ENCODE measurements at regions not wholly inside any gene's neighbourhood (a gene's known extent, or its start where the extent isn't known, plus 50 kb on each side); places are given as distances from the start of the nearest gene placed in this dataset.

GRCh38 chr10:120770496-120770895 lies 80.7 kb upstream of the WDR11 start:
- Histone ChIP-seq H3K36me3 (replicated peaks in 1 of 2; ENCODE audit: control insufficient read depth in 1 of 2, insufficient read depth in 2 of 2, low read length in 2 of 2) (no peaks in the 10 kb centered on the region), H2AFZ (ENCODE audit: insufficient read depth, low read depth, low read length, poor library complexity, severe bottlenecking) (no peak overlapping the region), H3K27me3 (ENCODE audit: control insufficient read depth in 2 of 2, insufficient read depth in 2 of 2, low read length in 2 of 2) (no peaks in the 10 kb centered on the region), H3K9me3 (replicated peaks in 1 of 2; ENCODE audit: control insufficient read depth in 1 of 2, insufficient read depth in 1 of 2, low read length in 2 of 2) (no peaks in the 10 kb centered on the region), H3K79me2 (ENCODE audit: insufficient read depth, low read length) (no peaks in the 10 kb centered on the region), H3K4me3 (replicated peaks in 1 of 3; ENCODE audit: low read depth in 2 of 3, low read length in 3 of 3) (no peak overlapping the region), H3K4me1 (ENCODE audit: control insufficient read depth in 1 of 2, insufficient read depth in 2 of 2, low read length in 2 of 2) (no peaks in the 10 kb centered on the region), H4K20me1 (ENCODE audit: insufficient read depth, low read length) (no peaks in the 10 kb centered on the region), H3K9ac (ENCODE audit: insufficient read depth, low read length, poor library complexity, severe bottlenecking) (no peak overlapping the region), H3K27ac (ENCODE audit: low read depth in 1 of 2, low read length in 2 of 2) (no peak overlapping the region), H3K4me2 (replicated peaks; ENCODE audit: extremely low read depth, low read length, poor library complexity, severe bottlenecking) (no peak overlapping the region)
- Mint-ChIP-seq H3K27ac (no peak overlapping the region), H3K36me3 (no peaks in the 10 kb centered on the region), H3K27me3 (ENCODE audit: low read depth in 3 of 3) (peaks cover 4 to 15% (median 6%) of the 10 kb centered on the region in 3 donors), H3K4me1 (peaks cover 1% of the 10 kb centered on the region), H3K9me3 (peaks cover 0 to 3% (median 0%) of the 10 kb centered on the region in 7 donors), H3K4me3 (no peak overlapping the region)
- TF ChIP-seq, protein P1, sequence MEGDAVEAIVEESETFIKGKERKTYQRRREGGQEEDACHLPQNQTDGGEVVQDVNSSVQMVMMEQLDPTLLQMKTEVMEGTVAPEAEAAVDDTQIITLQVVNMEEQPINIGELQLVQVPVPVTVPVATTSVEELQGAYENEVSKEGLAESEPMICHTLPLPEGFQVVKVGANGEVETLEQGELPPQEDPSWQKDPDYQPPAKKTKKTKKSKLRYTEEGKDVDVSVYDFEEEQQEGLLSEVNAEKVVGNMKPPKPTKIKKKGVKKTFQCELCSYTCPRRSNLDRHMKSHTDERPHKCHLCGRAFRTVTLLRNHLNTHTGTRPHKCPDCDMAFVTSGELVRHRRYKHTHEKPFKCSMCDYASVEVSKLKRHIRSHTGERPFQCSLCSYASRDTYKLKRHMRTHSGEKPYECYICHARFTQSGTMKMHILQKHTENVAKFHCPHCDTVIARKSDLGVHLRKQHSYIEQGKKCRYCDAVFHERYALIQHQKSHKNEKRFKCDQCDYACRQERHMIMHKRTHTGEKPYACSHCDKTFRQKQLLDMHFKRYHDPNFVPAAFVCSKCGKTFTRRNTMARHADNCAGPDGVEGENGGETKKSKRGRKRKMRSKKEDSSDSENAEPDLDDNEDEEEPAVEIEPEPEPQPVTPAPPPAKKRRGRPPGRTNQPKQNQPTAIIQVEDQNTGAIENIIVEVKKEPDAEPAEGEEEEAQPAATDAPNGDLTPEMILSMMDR (IDR thresholded peaks at IDR 0.05): no peak
- intact Hi-C loops (cut with micrococcal nuclease): no loop called here
- WGBS (ENCODE audit: insufficient coverage): 100% methylated on average over 3 of the region's 4 CpGs
- no peak for DNase-seq

DNA sequence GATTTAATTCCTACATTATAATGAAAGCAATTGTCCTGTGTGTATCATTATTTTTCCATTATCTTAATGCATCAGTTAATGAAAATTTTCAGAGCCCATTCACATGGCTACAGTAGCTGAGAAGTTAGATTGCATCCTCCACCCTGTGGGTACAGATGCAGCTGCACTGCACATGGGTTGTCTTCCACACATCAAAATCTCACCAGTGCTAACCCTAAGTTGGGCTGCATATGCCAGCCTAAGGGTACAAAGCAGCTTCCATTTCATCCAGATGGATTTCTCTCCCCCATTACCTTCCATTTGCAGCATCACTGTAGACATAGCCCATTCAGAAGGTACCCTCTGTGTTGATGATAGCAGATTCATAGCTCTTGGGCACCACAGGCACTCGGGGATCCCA lies 74.7 kb upstream of the WDR11 start:
- peaks cover 4% of the 10 kb centered on the region for H3K4me1 Mint-ChIP-seq
- no CpG with 5 or more reads among the region's 1 CpG for whole genome bisulfite sequencing (ENCODE audit: insufficient coverage)

More for the DNA sequence above, 74.7 kb upstream of the WDR11 start:
- intact Hi-C loops (cut with micrococcal nuclease): no loop called here
- no peak overlapping the region for H3K27ac Mint-ChIP-seq
- no peaks in the 10 kb centered on the region for H3K9me3 Mint-ChIP-seq
- H3K4me3 Mint-ChIP-seq: peak overlapping the region in 1 of 2 donors; percentile 13
- no peak overlapping the region for H3K4me2 ChIP-seq (replicated peaks; ENCODE audit: extremely low read depth, low read length, poor library complexity, severe bottlenecking)
- TF ChIP-seq, protein P1 (IDR thresholded peaks at IDR 0.05): no peak
- H3K27me3 Mint-ChIP-seq (ENCODE audit: low read depth in 3 of 3): peaks cover 9 to 20% (median 17%) of the 10 kb centered on the region in 3 donors
- no peak overlapping the region for H3K9ac ChIP-seq (ENCODE audit: insufficient read depth, low read length, poor library complexity, severe bottlenecking)
- no peaks in the 10 kb centered on the region for H3K9me3 ChIP-seq (replicated peaks in 1 of 2; ENCODE audit: control insufficient read depth in 1 of 2, insufficient read depth in 1 of 2, low read length in 2 of 2)
- no peaks in the 10 kb centered on the region for H3K36me3 ChIP-seq (replicated peaks in 1 of 2; ENCODE audit: control insufficient read depth in 1 of 2, insufficient read depth in 2 of 2, low read length in 2 of 2)
- H3K27ac ChIP-seq (ENCODE audit: low read depth in 1 of 2, low read length in 2 of 2): no peak overlapping the region
- no peaks in the 10 kb centered on the region for H3K79me2 ChIP-seq (ENCODE audit: insufficient read depth, low read length)
- peaks cover 4% of the 10 kb centered on the region in 2 donors for H3K27me3 ChIP-seq (ENCODE audit: control insufficient read depth in 2 of 2, insufficient read depth in 2 of 2, low read length in 2 of 2)
- H2AFZ ChIP-seq (ENCODE audit: insufficient read depth, low read depth, low read length, poor library complexity, severe bottlenecking): no peak overlapping the region
- no peaks in the 10 kb centered on the region for H3K36me3 Mint-ChIP-seq
- no peaks in the 10 kb centered on the region for H4K20me1 ChIP-seq (ENCODE audit: insufficient read depth, low read length)
- no peaks in the 10 kb centered on the region for H3K4me1 ChIP-seq (ENCODE audit: control insufficient read depth in 1 of 2, insufficient read depth in 2 of 2, low read length in 2 of 2)
- no peak overlapping the region for H3K4me3 ChIP-seq (replicated peaks in 1 of 3; ENCODE audit: low read depth in 2 of 3, low read length in 3 of 3)
- no peak for DNase-seq

Measured in CD14-positive monocyte (primary cell).